ENCODE measurements at regions not wholly inside any gene's neighbourhood (a gene's known extent, or its start where the extent isn't known, plus 50 kb on each side); places are given as distances from the start of the nearest gene placed in this dataset.

- no peak for TF ChIP-seq CTCF (conservative IDR thresholded peaks at IDR 0.05; ENCODE audit: low read depth in 2 of 2)
- TF ChIP-seq STAT1 (IDR thresholded peaks at IDR 0.05; ENCODE audit: unreplicated experiment), result no peak
- no peak for TF ChIP-seq ZNF331 (CRISPR knock-in tag; IDR thresholded peaks at IDR 0.05; ENCODE audit: low read depth)
- TF ChIP-seq ETS1 (IDR thresholded peaks at IDR 0.05), result no peak
- TF ChIP-seq JUNB (IDR thresholded peaks at IDR 0.05; ENCODE audit: unreplicated experiment), result no peak
- no peak for TF ChIP-seq REST (IDR thresholded peaks at IDR 0.05; ENCODE audit: unreplicated experiment)
Measured at GRCh38 chr1:37398096-37398495, 76.3 kb upstream of the ZC3H12A start (continued).

- no peak for TF ChIP-seq NANOG (IDR thresholded peaks at IDR 0.05; ENCODE audit: borderline replicate concordance)
- TF ChIP-seq EZH2 (IDR thresholded peaks at IDR 0.05; ENCODE audit: low read depth, unreplicated experiment), result no peak
- H3K27ac Mint-ChIP-seq, result no peak overlapping the region
- no peak overlapping the region for H3K4me3 ChIP-seq
- peaks cover 22% of the 10 kb centered on the region for H3K4me1 Mint-ChIP-seq
- H3K36me3 ChIP-seq (ENCODE audit: insufficient read depth), result no peaks in the 10 kb centered on the region
- H3K9me2 ChIP-seq (ENCODE audit: insufficient read depth), result no peaks in the 10 kb centered on the region
- H3K4me1 ChIP-seq (ENCODE audit: insufficient read depth), result peaks cover 8% of the 10 kb centered on the region; the same call in 1 of the 2 replicates
- H3K27ac ChIP-seq (ENCODE audit: low read depth), result no peak overlapping the region
- H3K36me3 Mint-ChIP-seq (ENCODE audit: low read depth), result no peaks in the 10 kb centered on the region
- peaks cover 11% of the 10 kb centered on the region for H3K27me3 Mint-ChIP-seq (ENCODE audit: insufficient read depth, low read depth, poor library complexity)
- no peaks in the 10 kb centered on the region for H3K27me3 ChIP-seq (ENCODE audit: insufficient read depth)
- no peak for DNase-seq (ENCODE audit: low spot score)
- H3K4me3 Mint-ChIP-seq, result no peak overlapping the region
- no peaks in the 10 kb centered on the region; the same call in 2 of the 3 replicates for H3K9me3 Mint-ChIP-seq
- no peak for ATAC-seq
- H2AFZ ChIP-seq, result no peak overlapping the region
- no peaks in the 10 kb centered on the region for H3K79me2 ChIP-seq (replicated peaks; ENCODE audit: insufficient read depth)
- H3K4me2 ChIP-seq, result no peak overlapping the region
- H4K20me1 ChIP-seq (replicated peaks; ENCODE audit: insufficient read depth), result no peaks in the 10 kb centered on the region
- no peaks in the 10 kb centered on the region for H3F3A ChIP-seq (replicated peaks; ENCODE audit: low read depth)
Measured at GRCh38 chr1:37399205-37399604, 75.2 kb upstream of the ZC3H12A start.
